OCI-LY7 (cell line): ENCODE measurements at regions not wholly inside any gene's neighbourhood (a gene's known extent, or its start where the extent isn't known, plus 50 kb on each side); places are given as distances from the start of the nearest gene placed in this dataset.

Experiments used
- BruUV-seq: library from RNA; stranded (reverse); fragments of 400-500 nt; replicated peaks from 2 replicates; lab custom pipeline; 2021; lab: Mats Ljungman, UMichigan
- CTCF ChIA-PET: fragments of 300-600 bp; sonication (Branson Sonifier 250); formaldehyde crosslinking; loops from one replicate; lab custom pipeline; 2022; ENCODE audit warnings: antibody characterized with exemption; ENCODE audit not compliant: unreplicated experiment; lab: Charles Lee
- POLR2A ChIA-PET: fragments of 300-600 bp; sonication (Branson Sonifier 250); formaldehyde crosslinking; loops from one replicate; lab custom pipeline; 2022; ENCODE audit warnings: antibody characterized with exemption; lab: Charles Lee
- DNase-seq: peaks from one replicate; pipeline ENCODE4 v3.0.0-alpha.2; 2015; ENCODE audit warnings: low spot score
- H2AFZ ChIP-seq: fragments of 200-600 bp; sonication (generic), shearing (Covaris generic); 2 replicates; pipeline ENCODE4 v1.6.1; 2014; ENCODE audit warnings: mild to moderate bottlenecking, antibody characterized with exemption, low read length, moderate library complexity
- H3K27ac ChIP-seq: fragments of 200-600 bp; sonication (generic); 2 replicates; pipeline ENCODE4 v1.5.1; 2014; ENCODE audit warnings: mixed run types, low read depth, mild to moderate bottlenecking, moderate library complexity, low read length, inconsistent platforms; ENCODE audit not compliant: poor library complexity, severe bottlenecking
- H3K36me3 ChIP-seq: fragments of 200-600 bp; sonication (generic); 2 replicates; pipeline ENCODE4 v1.6.1; 2014; ENCODE audit warnings: mild to moderate bottlenecking, antibody characterized with exemption, low read length, moderate library complexity, mixed read lengths; ENCODE audit not compliant: insufficient read depth
- H3K4me1 ChIP-seq: fragments of 200-600 bp; sonication (generic); 2 replicates; pipeline ENCODE4 v1.5.1; 2014; ENCODE audit warnings: mild to moderate bottlenecking, low read length; ENCODE audit not compliant: insufficient read depth, poor library complexity, severe bottlenecking
- H3K4me2 ChIP-seq: fragments of 200-600 bp; sonication (generic); 2 replicates; pipeline ENCODE4 v1.6.1; 2014; ENCODE audit warnings: mild to moderate bottlenecking, low read length
- H3K4me3 ChIP-seq: fragments of 200-600 bp; sonication (generic); 2 replicates; pipeline ENCODE4 v1.5.1; 2014; ENCODE audit warnings: mild to moderate bottlenecking, low read depth, low read length; ENCODE audit not compliant: poor library complexity, severe bottlenecking
- H3K79me2 ChIP-seq: fragments of 200-600 bp; sonication (generic); 2 replicates; pipeline ENCODE4 v1.6.1; 2016; ENCODE audit warnings: low read depth, mild to moderate bottlenecking, low read length, moderate library complexity, mixed read lengths; ENCODE audit not compliant: insufficient read depth
- H3K9me2 ChIP-seq: fragments of 200-600 bp; sonication (generic); 2 replicates; pipeline ENCODE4 v1.6.1; 2016; ENCODE audit warnings: mild to moderate bottlenecking, low read length, mixed read lengths; ENCODE audit not compliant: insufficient read depth
- H3K9me3 ChIP-seq: fragments of 200-600 bp; sonication (generic); 2 replicates; pipeline ENCODE4 v1.6.1; 2014; ENCODE audit warnings: mild to moderate bottlenecking, mixed run types, low read length, mixed read lengths
- H4K20me1 ChIP-seq: fragments of 200-600 bp; sonication (generic); 2 replicates; pipeline ENCODE4 v1.6.1; 2014; ENCODE audit warnings: mild to moderate bottlenecking, antibody characterized with exemption, low read length, moderate library complexity, mixed read lengths; ENCODE audit not compliant: insufficient read depth
- CTCF ChIP-seq: fragments of 200-600 bp; sonication (generic); conservative IDR thresholded peaks from 2 replicates; pipeline ENCODE4 v1.5.1; 2014; ENCODE audit warnings: mild to moderate bottlenecking, antibody characterized with exemption, low read length, moderate library complexity, mixed read lengths
- EZH2phosphoT487 ChIP-seq: fragments of 200-600 bp; sonication (generic); IDR thresholded peaks from 2 replicates; pipeline ENCODE4 v1.6.1; 2018; ENCODE audit warnings: low read depth, borderline replicate concordance, mild to moderate bottlenecking, mixed run types, antibody characterized with exemption, low read length, moderate library complexity, mixed read lengths
- intact Hi-C: fragments of 100-400 bp; cut with micrococcal nuclease; formaldehyde crosslinking; loops from one replicate; pipeline ENCODE4 v1.10.0; 2022; ENCODE audit not compliant: unreplicated experiment

- Histone ChIP-seq H3K4me1 (no peaks in the 10 kb centered on the region), H3K9me3 (no peaks in the 10 kb centered on the region), H4K20me1 (no peaks in the 10 kb centered on the region), H3K79me2 (no peaks in the 10 kb centered on the region), H3K9me2 (no peaks in the 10 kb centered on the region), H3K27ac (no peak overlapping the region), H3K4me3 (no peak overlapping the region), H2AFZ (no peak overlapping the region), H3K4me2 (no peak overlapping the region), H3K36me3 (no peaks in the 10 kb centered on the region)
- CTCF ChIA-PET, result no interaction called here
- POLR2A ChIA-PET, result no interaction called here
- no TSS peak for BruUV-seq
- TF ChIP-seq EZH2phosphoT487 (no peak), CTCF (no peak)
- intact Hi-C loops, result loop anchor here (10.0 kb wide), 2 partner anchors 256 to 946 kb away; no protein-coding TSS in a partner anchor
- no peak for DNase-seq
Measured at GRCh38 chr2:219739066-219739465, 111.6 kb downstream of the SLC4A3 start.

DNA sequence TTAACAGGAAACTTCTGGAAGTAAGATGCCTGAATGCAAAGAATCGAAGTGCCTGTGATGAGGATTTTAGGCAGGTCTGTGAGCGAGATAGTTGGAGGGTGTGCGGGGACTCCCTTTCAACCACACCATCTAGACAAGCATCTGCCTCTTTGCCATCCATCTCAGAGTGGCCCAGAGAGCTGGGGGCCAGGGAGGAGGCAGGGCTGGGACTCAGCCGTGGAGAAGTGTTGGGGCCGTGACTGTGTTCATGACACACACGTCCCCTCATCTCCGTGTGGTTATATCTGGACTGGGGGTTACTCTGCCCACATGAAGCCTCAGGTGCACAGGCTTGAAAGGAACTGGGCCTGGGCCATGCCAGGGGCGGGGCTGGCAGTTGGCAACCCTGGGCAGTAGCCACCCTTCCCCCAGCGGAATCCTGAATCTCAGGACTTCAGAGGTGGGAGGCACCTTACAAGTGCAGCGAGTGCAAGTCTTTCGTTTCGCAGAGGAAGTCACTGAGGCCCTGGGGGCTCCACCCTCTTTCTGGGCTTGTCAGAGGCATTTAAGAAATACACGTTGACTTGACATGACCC lies 112.5 kb downstream of the SLC4A3 start:
- no TSS peak for BruUV-seq
- Histone ChIP-seq H4K20me1 (no peaks in the 10 kb centered on the region), H3K9me2 (no peaks in the 10 kb centered on the region), H3K4me3 (no peak overlapping the region), H3K4me2 (no peak overlapping the region), H3K36me3 (no peaks in the 10 kb centered on the region), H3K79me2 (no peaks in the 10 kb centered on the region), H2AFZ (no peak overlapping the region), H3K9me3 (no peaks in the 10 kb centered on the region), H3K27ac (no peak overlapping the region), H3K4me1 (no peaks in the 10 kb centered on the region)
- intact Hi-C loops, result loop anchor here (10.0 kb wide), 2 partner anchors 255 to 945 kb away; no protein-coding TSS in a partner anchor
- TF ChIP-seq EZH2phosphoT487 (no peak), CTCF (no peak)
- DNase-seq, result no peak
- CTCF ChIA-PET, result no interaction called here
- POLR2A ChIA-PET, result no interaction called here

DNA sequence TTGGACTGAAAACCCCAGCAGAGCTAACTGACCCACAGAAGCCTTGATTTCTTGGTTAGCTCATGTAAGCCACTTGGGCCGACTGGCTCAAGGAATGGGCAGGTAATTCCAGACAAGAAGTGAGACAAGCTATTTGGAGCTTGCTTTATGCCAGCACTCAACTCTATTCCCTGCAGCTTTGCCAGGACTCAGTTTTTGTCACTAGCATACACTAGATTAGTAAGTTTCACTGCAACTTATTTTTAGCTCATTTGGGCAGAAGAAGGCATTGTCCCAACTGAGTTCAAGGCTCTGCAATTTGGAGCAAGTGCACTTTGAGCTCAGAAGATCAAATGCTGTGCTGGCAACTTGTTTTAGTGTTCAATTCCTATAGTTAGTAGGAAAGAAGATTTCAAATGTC lies 116.1 kb downstream of the SLC4A3 start:
- no peaks in the 10 kb centered on the region for H3K79me2 ChIP-seq
- CTCF ChIA-PET, result no interaction called here

More for the DNA sequence above, 116.1 kb downstream of the SLC4A3 start:
- H3K4me2 ChIP-seq, result no peak overlapping the region
- H2AFZ ChIP-seq, result no peak overlapping the region
- intact Hi-C loops, result no loop called here
- H3K4me1 ChIP-seq, result no peaks in the 10 kb centered on the region
- POLR2A ChIA-PET, result interaction anchor here (0.6 to 1.3 kb wide), 2 partner anchors 8 to 149 kb away, joined by 4 to 6 read pairs; no protein-coding TSS in a partner anchor
- TF ChIP-seq CTCF, result no peak
- no peak for TF ChIP-seq EZH2phosphoT487
- no peaks in the 10 kb centered on the region for H3K9me3 ChIP-seq
- no TSS peak for BruUV-seq
- DNase-seq, result no peak
- H4K20me1 ChIP-seq, result no peaks in the 10 kb centered on the region
- H3K36me3 ChIP-seq, result no peaks in the 10 kb centered on the region
- H3K4me3 ChIP-seq, result no peak overlapping the region
- H3K9me2 ChIP-seq, result no peaks in the 10 kb centered on the region
- no peak overlapping the region for H3K27ac ChIP-seq
